HG03521 (cell line): ENCODE measurements at regions not wholly inside any gene's neighbourhood (a gene's known extent, or its start where the extent isn't known, plus 50 kb on each side); places are given as distances from the start of the nearest gene placed in this dataset.

Experiments
- ATAC-seq: cut with Tn5 transposase; IDR thresholded peaks from one replicate; pipeline ENCODE4 v1.9.1; 2021; ENCODE audit warnings: mild to moderate bottlenecking, moderate library complexity; ENCODE audit not compliant: unreplicated experiment

DNA sequence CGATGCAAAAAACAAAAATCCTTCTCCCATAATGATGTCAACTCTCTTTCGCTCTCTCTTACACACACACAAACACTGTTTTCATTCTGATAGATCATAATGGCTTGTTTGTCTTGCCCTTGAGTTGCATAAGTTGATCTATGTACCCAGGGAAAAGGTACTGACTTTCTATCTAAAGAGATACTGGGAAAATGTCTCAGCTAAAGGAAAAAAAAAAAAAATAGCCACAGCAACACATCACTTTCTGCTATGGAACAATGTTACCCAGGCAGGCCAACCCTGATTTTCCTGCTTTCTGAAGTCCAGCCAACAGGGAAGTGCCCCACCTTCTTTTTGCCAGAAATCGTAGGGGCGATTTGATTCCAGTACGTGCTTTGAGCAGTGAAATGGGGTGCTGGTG, 212.6 kb upstream of the ACTBL2 start:
- ATAC-seq, result no peak

- no peak for ATAC-seq
Measured at GRCh38 chr5:57693488-57694305, 211.1 kb upstream of the ACTBL2 start.

GRCh38 chr5:57692582-57693487, 210.2 kb upstream of the ACTBL2 start:
- ATAC-seq, result no peak

DNA sequence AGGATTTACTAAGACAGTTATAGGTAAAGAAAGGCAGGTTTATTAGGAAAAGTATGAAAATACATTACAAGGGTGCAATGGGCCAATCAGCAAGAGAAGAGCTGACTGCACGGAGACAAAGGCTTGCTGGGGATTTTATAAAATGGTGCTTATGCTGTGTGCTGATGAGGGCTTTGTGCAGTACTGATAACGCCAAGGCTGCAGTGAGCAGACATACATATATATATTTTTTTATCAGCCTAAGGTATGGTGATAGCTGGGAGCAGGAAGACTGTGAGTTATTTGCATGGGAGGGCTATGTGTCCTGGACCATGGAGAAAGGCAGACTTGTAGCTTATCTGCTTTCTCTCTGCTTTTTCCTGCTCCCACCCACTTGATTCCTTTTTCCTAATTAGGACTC, 208.1 kb upstream of the ACTBL2 start:
- no peak for ATAC-seq

DNA sequence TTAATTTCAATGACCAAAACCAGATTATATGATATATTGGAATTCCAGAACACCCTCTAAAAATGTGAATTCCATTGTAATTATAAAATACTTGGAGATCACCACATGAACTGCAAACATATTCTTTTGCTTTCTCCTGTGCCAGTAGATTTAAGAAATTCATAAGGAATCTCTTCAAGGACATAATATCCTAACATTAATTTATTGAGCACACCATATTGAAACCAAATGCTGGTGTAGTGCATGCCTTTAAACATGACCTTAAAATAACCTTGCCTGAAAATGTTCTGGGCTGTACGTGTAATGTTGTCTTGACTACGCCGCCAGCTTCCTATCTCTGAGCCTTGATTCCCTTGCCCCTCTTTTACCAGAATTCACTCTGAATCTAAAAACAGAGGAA, 205.0 kb upstream of the ACTBL2 start:
- ATAC-seq, result no peak

DNA sequence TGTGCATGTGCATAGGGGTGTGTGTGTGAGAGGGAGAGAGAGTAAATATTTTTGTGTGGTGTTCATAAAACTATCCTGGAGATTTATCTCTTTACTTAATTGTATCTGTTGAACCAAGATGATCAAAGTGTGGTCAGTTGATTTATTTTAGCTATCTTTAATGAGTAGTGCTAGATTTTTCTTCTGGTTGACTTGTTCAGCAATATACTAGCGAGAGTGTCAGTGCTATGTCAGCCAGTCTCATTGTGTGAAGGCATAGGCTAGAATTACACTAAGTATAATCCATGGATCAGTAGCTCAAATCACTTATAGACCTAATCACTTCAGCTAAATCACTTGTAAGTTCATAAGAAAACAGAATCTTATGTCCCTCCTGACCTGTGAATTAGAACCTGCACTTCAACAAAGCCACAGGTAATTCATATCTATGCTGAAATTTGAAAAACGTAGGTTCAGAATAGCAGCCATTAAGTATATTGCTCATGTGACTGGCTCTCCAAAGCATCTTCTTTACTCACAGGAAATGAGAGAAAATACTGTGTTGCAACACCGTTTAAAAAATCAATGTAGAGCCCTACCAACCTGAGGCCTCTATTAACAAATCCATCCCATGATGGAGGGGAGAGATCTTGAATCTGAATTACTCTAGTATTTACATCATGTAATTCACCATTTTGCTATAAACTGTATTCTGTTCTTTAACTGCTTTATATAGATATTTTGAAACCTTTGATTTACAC, 203.1 kb upstream of the ACTBL2 start:
- no peak for ATAC-seq

DNA sequence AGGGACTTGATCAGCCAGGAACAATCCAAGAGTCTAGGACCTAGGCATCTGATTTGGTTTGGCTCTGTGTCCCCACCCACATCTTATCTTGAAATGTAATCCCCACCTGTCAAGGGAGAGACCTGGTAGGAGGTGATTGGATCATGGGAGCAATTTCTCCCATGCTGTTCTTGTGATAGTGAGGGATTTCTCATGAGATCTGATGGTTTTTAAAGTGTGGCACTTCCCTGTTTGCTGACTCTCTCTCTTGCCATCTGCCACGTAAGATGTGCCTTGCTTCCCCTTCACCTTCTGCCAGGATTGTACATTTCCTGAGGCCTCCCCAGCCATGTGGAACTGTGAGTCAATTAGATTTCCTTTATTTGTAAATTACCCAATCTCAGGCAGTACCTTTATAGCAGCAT, 201.7 kb upstream of the ACTBL2 start:
- no peak for ATAC-seq

DNA sequence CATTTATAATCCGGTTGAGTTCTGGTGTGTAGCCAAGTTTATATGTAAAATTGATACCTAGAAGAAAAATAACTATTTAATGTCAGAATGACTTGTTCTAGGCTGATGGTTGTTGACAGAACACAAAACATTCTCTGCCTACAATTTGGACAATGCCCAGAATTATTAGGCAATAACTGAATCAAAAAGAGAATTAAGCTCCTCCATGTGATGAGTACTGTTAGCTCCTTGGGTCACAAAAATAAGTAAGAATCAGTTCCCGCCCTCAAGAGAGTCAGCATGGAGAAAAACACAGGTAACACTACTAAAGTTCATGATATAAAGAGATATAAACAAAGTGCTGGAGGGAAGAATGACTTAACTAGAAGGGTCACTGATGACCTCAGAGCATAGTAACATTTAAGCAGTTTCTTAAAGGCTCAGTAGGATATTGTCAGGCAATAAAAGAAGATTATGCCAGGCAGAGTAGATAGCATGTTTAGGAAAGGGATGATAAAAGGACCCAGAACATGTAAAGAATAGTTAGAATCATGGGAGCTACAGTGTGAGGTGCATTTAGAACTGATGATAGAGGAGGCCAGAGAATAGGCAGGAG, 200.5 kb upstream of the ACTBL2 start:
- ATAC-seq, result no peak

DNA sequence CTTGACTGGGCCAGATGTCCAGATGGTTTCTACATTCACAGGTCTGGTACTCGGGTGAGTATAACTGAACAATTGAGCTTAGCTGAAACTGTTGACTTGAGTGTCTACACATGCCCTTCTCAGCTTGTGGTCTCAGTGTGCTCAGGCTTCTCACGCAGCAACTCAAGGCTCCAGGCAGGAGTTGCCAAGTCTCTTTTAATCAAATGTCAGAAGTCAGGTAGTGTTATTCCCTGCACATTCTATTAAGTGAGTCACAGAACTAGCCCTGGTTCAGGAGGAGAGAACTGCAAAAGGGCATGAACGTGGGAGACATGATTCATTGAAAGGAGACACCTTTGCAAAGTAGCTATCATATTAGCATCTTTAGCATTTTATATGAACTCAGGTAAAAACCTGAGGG, 199.3 kb upstream of the ACTBL2 start:
- ATAC-seq, result no peak

DNA sequence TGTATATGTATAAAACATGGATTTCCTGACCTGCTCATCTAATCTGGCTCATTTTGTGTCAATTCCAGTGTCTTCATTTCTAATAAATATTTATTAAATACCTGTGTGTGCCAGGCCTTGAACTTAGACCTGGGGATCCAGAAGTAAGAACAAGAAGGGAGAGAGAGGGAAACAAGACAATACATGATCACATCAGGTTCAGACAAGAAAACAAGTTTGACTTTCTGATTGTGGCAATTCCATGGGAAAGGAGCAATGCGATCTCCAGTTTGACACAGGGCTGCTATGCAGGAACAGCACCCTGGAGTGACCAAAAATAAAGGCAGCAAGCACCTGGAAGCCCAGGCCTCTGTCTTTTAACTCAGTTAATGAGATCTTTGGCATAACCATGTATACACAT, 198.1 kb upstream of the ACTBL2 start:
- no peak for ATAC-seq

DNA sequence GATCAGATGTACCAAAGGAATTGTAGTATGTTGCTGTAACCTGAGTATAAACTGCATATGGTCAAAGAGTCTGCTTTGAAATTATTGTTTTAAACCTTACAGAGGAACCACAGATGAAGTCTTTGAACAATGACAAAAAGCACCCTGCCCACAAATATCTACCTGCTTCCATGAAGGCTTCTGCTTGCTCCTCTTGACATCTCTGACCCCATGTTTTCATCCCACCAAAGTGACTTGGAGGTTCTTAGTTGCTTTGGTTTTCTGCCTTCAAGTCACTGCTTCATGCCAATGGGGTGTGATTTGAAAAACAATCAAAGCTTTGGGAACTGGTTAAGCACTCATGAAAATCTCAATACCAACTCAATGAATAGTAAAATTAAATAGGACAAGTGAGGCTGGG, 194.6 kb upstream of the ACTBL2 start:
- ATAC-seq, result no peak

- ATAC-seq, result no peak
Measured at GRCh38 chr5:57676222-57677098, 193.8 kb upstream of the ACTBL2 start.

GRCh38 chr5:57675236-57675635, 192.6 kb upstream of the ACTBL2 start:
- no peak for ATAC-seq

- ATAC-seq, result no peak
Measured at GRCh38 chr5:57671371-57671770, 188.8 kb upstream of the ACTBL2 start.

DNA sequence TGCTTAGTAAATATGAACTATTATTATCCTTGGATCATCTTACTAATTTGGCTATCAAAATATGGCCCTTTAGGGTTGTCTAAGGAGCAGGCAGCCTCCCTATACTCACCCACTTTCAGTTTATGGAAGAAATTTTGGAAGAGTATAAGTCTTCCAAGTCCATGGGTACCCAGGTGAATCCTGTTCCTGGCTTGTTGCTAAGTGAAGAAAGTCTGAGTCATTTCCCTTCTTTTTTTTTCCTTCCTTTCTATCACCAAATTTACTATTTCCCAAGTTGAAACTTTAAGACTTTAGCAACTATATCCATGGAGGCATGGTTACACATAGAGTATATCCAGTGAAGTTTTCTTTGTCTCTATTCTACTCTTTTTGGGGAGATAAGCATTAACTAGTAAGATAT, 184.0 kb upstream of the ACTBL2 start:
- no peak for ATAC-seq

- no peak for ATAC-seq
Measured at GRCh38 chr5:57665146-57665936, 182.7 kb upstream of the ACTBL2 start.

- no peak for ATAC-seq
Measured at GRCh38 chr5:57664700-57665099, 182.1 kb upstream of the ACTBL2 start.

GRCh38 chr5:57663466-57663865, 180.9 kb upstream of the ACTBL2 start:
- ATAC-seq, result no peak

GRCh38 chr5:57662991-57663390, 180.4 kb upstream of the ACTBL2 start:
- ATAC-seq, result no peak
